AG10803 (cell line): ENCODE measurements at regions not wholly inside any gene's neighbourhood (a gene's known extent, or its start where the extent isn't known, plus 50 kb on each side); places are given as distances from the start of the nearest gene placed in this dataset.

Source experiments
- DNase-seq: peaks from one replicate; pipeline ENCODE4 v3.0.0; 2010; ENCODE audit warnings: low read depth
- H3K4me3 ChIP-seq: 2 replicates; pipeline ENCODE4 v1.5.1; 2011; ENCODE audit warnings: mild to moderate bottlenecking, low read length, control low read depth
- CTCF ChIP-seq: conservative IDR thresholded peaks from 2 replicates; pipeline ENCODE4 v1.5.1; 2011; ENCODE audit warnings: mild to moderate bottlenecking, low read length, control low read depth, inconsistent platforms

- no peak for DNase-seq
- no peak for TF ChIP-seq CTCF
- H3K4me3 ChIP-seq = no peak overlapping the region
Measured at GRCh38 chr1:238318294-238319110, 427.8 kb upstream of the ZP4 start.

- no peak for TF ChIP-seq CTCF
- no peak overlapping the region for H3K4me3 ChIP-seq
- no peak for DNase-seq
Measured at GRCh38 chr1:238312969-238313368, 422.2 kb upstream of the ZP4 start.

GRCh38 chr1:238306411-238306810, 415.7 kb upstream of the ZP4 start:
- TF ChIP-seq CTCF = no peak
- no peak overlapping the region for H3K4me3 ChIP-seq

DNA sequence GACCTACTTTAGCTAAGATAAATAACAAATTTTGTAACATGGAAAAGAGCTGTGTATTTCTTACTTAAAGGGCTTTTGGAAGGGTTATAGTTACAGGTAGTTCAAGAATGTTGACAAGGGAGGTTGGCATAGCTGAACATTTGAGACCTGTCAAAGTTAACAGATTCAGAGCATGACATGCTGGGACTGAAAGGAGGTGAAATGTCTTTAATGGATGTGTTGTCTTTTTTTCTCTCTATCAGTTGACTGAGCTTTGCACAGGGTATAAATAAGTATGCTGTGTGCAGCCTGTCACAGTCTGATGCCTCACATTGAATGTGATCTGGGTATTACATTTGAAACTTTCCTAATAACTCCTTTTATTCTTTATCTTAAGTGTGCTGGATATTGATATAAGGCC, 411.9 kb upstream of the ZP4 start:
- H3K4me3 ChIP-seq = no peak overlapping the region
- no peak for TF ChIP-seq CTCF
- no peak for DNase-seq

More at GRCh38 chr1:238306411-238306810, 415.7 kb upstream of the ZP4 start:
- DNase-seq = no peak

- no peak for TF ChIP-seq CTCF
- no peak for DNase-seq
- H3K4me3 ChIP-seq = no peak overlapping the region
Measured at GRCh38 chr1:238296371-238296770, 405.6 kb upstream of the ZP4 start.

- DNase-seq = no peak
- TF ChIP-seq CTCF = no peak
Measured at GRCh38 chr1:238293075-238293474, 402.4 kb upstream of the ZP4 start.

DNA sequence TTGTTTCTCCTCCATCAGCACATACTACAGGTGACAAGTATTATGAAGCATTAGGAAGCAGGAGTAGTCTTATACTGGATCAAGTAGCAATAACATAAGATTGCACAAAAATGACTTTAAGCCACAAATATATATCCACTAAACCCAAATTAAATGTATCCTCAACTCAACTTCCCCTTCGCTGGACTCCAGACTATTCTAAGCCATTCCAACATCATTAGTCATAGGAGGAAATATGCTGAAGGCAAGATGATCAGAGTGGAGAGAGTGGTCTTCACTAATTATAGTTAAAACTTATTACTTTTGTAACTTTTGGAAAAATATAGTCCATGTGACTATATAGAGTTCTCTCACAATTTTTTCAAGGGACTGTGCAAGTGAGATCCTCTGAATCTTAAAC, 390.7 kb upstream of the ZP4 start:
- DNase-seq = no peak
- no peak overlapping the region for H3K4me3 ChIP-seq
- no peak for TF ChIP-seq CTCF

More at GRCh38 chr1:238293075-238293474, 402.4 kb upstream of the ZP4 start:
- no peak overlapping the region for H3K4me3 ChIP-seq
